ENCODE measurements at regions not wholly inside any gene's neighbourhood (a gene's known extent, or its start where the extent isn't known, plus 50 kb on each side); places are given as distances from the start of the nearest gene placed in this dataset.
"Not testable (repeated sequence)": the region's sequence is repeated elsewhere in the genome, so short reads cannot be mapped to it uniquely, and the experiment has no call there.

DNA sequence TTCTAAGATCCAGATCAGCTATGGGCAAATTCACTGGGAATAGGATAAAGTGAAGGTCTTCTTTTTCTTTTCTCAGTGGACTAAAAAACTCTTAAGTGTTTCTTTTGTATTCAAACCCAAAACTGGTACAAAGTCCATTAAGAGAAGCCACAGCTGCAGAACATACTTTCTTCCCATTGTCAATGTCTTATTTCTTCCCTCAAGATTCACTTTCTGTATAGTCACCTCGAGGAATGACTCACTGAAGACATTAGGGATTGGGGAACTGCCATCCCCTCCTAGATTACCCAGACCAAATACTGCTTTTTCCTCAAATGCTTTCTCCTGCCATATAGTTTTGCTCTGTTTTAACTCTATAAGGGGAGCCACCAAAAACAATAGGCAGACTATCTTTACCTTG lies 117.4 kb upstream of the SYT13 start:
- DNase-seq: not testable (repeated sequence)

DNA sequence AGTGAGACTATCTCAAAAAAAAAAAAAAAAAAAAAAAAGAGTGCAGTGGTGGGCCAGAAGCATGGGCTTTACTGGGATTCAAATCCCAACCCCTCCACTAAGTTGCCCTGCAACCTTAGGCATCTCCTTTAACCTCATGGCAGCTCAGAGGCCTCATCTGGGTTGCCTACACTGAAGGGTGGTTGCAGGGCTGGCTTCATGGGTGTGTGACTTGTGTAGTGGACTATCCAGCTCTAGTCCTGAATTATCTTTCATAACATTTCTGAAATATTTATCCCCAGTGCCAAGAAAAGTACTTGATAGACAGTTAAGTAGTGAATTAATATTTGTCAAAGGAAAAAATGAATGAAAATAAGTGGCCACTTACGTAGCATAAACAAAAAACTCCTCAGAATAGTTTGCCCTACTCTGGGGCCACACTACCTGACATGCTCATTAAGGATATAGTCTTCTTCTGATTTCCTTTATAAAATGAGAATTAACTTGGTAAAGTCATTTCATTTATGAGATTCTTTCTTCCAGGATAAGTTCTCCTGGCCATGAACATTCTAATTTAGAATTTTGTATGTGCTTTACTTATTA lies 116.0 kb upstream of the SYT13 start:
- DNase-seq: no peak

DNA sequence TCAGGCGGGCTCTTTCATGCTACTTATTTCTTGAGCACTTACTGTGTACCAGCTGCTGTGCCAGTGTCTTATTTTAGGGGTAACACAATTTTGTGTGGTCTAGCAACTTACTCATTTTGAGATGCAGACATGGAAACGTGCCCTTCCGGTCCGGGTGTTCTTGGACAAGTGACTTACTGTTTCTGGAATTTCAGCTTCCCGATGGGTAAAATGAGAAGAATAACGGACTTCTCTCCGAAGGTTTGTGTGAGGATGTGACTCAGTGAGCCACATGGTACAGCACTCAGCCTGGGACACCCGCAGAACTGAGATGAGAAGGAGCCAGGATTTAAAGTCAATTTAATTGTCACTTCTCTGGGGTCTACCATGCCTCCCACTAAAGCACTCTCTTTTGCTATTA lies 114.5 kb upstream of the SYT13 start:
- no peak for DNase-seq

DNA sequence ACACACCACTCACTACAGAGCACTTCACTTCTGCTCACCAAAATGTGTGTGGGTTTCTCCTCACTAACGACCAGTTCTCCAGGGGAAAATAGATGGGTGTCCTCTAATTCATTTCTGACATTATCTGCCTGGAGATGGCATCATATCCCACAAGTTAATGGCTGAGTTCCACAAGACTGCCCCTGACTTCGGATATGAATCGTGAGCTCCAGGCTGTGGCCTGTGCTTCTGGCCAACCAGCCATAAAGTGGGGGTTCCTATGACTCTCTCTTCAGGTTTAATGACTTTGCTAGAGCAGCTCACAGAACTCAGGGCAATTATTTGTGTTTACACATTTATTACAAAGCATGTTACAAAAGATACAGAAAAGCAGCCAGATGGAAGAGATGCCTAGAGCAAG lies 113.0 kb upstream of the SYT13 start:
- no peak for DNase-seq

DNA sequence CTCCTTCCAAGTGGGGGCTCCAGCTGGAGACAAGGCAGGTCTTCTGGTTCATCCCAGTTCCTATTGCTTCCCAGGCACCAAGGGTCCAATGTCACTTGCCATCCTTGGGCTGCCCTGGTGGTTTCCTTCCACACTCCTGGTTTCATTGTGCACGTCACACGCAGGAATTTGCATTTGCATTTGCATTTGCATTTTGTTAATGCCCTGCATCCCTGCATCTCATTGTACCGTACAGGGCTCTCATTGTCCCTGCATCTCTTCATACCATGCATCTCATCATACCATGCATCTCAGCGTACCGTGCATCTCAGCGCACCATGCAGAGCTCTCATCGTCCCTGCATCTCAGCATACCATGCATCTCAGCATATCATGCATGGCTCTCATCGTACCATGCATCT lies 112.2 kb upstream of the SYT13 start:
- DNase-seq: no peak

DNA sequence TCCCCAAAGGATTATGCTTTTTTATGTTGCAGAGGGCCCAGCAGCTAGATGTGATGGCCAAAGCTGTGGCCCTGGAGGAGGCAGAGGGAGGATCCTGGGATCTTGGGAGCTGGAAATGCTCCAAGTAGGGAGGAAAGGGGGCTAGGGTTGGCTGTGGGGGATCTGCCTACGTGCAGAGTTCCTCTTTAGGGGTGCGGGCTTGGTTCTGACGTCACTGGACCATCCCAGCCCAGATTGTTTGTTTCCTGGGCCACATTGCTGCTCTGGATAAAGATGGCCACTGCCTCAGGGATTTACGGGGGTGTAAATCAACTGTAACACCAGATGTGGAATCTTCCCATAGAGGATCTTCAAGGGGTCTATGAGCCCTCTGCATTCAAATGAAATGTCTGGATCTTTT lies 110.3 kb upstream of the SYT13 start:
- DNase-seq: no peak

DNA sequence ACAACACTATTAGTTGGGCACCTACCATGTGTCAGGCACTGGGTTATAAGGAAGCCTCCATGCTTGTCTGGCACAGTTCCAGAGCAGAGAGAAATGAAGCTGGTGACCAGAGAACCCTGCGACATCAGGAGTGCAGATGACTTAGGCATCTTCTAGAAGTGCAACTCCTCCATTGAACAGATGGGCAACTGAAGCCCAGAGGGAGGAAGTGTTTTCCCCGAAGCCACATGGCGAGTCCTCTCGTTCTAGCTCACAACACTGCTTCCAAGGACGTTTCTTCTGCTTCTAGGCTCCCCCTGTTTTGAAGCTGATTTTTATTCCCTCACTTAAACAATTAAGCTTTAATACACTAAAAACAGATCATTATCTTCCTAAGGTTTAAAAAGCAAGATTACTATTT lies 109.8 kb upstream of the SYT13 start:
- no peak for DNase-seq

DNA sequence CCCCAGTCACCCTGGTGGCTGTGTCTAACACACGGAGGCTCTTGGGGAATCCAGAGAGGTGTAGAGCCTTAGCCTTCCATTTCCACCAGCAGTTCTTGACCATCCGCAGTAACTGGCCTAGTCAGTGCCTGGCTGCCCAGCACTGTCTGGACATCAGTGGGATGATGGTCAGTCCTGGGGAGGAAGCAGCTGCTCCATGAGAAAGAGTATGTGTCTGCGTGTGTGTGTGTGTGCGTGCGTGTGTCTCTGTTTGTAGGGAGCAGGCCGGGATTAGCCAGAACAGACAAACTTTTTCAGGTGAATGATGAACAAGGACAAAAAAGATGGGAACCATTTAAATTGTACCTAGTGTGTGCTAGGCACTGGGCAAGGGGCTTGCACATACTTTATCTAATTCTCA lies 109.3 kb upstream of the SYT13 start:
- no peak for DNase-seq

DNA sequence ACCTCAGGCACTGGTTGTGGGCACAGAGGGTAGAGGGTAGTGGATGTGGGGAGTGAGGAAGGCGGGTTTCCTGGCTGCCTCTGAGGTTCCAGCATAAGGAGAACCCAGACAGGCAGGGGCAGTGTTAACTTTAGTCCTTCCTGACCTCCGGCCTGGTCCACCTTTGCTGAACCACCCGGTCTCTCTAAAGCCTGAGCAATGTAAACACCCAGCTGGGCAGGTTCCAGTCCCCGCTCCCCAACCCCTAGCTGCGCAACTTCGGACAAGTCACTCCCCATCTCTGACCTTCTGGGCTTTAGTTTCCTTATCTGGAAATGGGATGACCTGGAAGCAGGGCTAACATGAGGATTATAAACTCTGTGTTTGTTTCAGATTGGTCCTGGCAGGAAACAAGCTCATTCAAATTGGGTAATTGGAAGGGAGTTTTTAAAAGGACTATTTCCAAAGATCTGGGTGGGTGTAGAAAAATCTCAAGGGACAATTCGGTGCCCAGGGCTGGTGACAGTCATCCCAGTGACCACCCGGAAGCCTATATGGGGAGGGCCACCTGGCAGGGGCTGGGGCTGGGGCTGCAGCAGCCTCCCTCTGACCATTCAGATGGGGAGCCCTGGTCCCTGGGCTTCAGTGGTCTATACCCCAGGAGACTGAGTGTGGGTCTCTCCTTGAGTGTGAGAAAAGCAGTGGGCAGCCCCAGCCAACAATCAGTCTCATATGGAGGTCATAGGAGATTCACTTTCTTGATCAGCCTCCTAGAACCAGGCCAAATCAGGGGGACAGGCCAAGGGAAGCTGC lies 108.3 kb upstream of the SYT13 start:
- no peak for DNase-seq

DNA sequence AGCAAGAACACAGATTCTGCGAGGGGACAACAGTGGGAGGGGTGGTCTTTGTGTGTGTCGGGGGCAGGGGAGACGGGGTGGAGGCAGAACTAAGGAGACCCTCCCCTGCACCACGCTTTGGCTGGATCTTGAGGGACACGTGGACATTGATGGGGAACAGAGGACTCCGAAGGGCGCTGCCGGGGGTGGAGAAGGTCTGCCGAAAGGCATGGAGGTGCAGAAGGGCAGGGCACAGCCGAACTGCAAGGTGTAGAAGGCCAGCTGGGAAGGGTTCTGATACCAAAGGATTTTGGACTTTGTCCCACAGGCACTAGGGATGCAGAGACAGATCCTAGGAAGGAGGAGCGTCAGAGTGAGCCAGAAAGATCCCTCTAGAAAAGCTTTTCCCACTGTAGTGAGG lies 107.7 kb upstream of the SYT13 start:
- DNase-seq: no peak

DNA sequence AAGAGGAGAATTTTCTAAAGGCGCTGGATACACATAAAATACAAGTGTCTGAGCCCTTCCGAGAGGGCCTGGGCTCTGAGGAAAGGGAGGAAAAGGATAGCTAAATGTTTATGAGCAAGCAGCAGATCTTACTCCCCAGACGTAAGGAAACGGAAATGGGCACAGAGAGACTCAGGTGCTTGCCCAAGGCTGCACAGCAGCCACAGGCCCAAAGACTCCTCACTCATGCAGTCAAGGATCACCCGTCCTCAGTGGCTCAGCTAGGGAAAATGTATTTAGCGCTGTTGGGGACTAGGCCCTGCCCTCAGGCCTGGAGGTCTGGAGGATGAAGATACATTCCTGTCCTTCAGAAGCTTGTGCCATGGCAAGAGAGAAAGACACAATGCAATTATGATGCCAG lies 107.2 kb upstream of the SYT13 start:
- DNase-seq: no peak

DNA sequence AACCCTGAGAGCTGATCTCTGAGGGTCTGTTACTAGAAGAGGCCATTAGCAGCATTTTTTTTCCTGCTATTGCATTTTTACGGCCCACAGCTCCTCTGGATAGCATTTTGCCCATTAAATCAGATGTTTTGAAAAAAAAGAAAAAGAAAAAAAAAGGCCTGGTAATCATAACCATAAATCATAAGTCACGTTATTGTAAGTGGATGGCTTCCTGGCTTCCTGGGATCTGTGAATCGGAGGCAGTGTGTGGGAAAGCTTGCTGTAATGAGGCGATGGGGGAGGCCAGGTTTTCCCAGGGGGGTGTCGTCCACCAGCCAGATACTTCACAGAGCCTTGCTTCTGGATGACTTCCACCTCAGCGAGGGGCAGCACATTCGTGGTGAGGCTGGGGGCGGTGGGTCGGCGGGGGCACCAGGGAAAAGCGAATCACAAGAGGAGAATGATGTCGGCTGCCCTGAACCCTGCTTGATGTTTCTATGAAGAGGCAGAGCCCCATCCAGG lies 106.5 kb upstream of the SYT13 start:
- no peak for DNase-seq

DNA sequence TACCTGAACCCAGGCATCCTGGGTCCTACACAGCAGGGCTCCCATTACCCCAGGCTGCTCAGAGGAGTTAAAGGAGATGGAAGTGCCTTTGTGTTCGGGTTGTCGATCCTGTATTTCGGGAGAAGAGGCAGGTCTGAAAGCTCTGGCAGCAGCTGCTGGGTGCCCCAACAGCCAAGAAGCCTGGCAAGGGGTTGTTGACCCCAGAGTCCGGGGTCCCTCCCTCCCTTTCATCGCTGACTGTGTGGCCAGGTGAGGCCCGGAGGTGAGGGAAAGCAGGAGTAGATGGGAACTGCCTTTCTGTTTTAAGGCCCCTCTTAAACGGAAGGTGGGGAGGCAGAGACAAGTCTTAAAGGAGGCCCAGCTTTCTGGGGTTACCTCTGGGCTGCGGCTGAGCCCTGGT lies 106.0 kb upstream of the SYT13 start:
- DNase-seq: no peak

DNA sequence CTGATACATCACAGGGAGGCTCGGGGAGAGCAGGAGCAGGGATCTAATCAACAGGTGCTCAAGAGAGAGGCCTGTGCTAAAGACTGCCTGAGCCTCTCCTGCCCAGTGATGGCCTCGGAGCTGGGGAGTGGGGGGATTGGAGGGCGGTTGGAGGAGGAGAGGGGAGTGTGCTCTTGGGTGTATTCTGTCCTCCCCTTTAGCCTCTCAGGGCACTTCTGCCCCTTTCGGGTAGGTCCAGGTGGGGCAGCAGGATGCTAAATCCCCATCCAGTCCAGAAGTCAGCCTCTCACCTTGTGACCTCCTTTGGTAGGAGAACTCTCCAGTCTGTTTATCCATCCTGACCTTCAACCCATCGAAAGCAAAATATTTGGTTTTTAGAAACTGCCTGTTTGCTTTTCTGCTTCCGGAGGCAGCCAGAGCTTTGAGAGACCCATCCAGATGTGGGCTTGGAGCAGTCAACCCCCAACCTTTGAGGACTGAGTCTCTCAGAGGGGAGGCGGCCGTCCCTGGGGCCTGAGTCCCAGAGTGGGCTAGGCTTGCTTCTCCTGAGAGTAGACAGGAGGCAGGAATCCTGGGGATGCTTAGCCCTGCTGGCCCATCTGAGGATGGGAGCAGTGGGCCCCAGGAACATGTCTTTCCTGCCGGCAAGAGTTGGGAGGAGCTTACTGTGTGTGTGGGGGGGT lies 105.2 kb upstream of the SYT13 start:
- DNase-seq: no peak

DNA sequence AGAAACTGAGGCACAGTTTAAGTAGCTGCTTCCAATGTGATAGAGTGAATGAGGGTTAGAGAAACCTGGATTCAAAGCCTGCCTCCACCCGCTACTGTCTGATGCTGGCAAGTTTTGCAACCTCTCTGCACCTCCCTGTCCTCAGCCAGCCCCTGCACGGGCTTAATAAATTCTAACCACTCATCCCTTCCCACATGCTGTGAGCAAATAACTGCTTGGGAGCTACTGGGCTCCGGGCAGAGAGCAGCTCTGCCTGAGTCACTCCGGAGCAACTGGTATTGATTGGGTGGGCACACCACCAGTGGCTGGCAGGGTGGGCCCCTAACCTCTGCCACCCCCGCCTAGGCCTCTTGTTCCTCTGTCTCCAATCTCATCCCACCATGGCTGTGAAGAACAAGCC lies 104.3 kb upstream of the SYT13 start:
- no peak for DNase-seq

DNA sequence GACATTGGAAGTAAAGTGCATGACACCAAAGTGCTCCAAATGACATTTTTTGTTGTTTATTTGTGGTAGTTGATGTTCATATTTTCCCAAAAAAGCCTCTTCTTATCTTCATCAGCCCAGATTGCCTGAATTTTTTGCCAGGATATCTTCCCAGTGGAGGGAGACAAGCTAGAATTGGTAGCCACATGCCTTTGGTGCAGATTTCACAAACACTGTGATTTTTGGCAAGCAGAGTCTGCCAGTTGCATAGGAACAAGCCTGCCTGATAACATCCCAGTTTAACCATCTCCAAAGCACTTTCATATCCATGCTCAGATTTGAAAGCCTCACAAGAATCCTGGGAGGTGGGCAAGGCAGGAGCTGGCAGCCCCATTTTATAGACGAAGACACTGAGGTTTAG lies 102.3 kb upstream of the SYT13 start:
- DNase-seq: no peak

DNA sequence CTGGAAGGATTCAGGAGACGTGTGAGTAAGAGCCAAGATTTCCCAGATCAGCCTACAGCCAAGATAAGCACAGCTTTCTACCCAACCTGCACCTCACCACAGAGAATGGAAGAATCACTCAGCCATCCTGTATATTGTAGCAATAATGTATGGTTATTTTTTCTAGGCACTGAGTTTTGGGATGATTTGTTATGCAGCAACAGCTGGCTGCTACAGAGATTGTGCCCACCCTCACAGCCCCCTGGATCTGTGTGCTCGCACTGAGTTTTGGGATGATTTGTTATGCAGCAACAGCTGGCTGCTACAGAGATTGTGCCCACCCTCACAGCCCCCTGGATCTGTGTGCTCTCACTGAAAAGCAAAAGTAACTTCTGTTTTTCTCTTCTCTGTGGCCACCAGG lies 101.7 kb upstream of the SYT13 start:
- not testable (repeated sequence) for DNase-seq

DNA sequence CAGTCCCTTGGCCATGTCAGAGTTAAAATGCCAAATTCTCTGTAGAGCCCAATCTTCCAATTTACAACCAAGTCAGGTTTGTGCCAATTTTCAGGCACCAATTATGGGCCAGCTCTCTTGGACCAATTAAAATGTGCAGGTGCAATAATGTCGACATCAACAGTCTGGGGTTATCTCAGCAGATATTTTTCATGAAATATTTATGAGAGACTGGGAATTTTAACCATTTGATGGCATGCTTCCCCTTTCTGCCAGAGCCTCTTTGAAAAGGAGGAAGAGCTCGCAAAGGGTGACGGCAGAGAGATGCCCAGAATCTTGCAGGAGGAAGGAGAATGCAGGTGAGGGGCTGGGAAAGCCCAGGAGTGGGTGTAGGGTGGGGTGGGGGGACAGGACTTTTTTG lies 100.8 kb upstream of the SYT13 start:
- DNase-seq: no peak

DNA sequence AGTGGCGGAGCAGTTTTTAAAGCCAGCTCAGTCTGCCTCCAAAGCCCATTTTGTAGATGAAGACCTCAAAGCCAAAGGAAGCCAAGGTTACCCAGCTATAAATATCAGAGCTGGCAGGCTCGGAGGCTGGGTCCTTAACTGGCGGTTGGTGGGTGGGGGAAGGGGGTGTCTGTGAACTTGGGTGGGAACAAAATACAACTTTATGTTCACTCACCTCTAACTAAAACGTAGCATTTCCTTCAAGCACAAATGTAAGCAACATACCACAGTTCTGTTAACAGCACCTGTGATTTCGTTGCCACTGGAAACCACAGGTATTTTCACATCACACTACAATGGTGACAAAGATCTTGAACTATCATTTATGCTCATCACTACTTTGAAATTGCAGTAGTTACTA lies 99.7 kb upstream of the SYT13 start:
- DNase-seq: no peak

DNA sequence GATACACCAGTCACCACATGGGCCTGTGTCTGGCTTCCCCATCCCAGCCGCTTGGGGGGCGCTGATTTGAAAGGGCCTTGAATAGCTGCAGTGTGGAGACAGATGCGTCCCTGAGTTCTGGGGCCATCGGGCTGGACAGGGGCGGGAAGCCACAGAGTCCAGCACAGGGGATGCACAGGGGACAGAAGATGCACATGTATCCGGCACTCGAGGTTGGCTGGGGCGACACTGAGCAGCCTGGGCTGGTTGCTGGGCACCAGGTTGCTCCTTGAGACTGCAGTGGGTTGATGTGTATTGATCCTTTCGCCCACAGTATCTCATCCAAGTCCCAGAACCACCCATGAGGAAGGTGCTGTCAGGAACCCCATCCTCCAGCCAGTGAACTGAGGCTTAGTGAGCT lies 99.3 kb upstream of the SYT13 start:
- no peak for DNase-seq

DNA sequence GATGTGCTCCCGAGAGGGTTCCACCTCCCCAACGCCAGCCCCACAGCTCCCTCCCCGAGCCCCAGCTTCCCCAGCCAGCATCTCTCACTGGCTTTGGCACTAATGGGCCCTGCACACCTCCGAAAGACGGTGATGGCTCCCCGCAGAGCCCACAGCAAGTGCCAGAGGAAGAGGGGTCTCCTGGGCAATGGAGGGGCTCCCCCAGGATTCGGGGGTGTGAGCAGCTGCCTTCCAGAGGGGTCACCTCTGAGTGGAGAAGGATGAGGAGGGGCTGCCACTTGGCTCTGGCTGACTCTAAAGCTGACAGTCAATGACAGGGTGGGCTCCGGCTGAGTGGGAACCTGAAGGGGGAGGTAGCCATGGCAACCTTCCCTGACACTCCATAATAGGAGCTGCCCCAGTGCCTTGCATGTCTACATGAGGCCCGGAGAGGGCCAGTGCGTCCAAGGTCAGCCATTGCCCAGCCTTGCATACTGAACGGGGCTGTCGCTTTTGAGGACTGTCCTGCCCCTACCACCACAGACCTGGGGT lies 98.6 kb upstream of the SYT13 start:
- DNase-seq: no peak

DNA sequence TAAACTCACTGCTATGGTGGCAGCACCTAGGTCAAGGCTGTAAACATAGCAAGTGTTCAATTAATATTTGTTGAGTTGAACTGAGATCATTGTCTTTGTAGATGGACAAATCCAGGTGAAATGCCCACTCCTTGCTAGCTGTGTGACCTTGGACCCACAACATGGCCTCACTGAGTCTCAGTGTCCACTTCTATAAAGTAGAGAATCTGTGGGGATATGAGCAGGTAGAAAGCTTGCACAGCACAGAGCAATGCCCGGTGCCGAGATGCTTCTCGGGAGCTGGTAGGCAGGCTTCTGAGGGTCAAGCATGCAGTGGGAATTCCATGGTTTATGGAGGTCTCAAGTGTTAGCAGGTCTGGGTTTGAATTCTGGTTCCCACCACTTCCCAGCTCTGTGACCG lies 97.9 kb upstream of the SYT13 start:
- DNase-seq: no peak

DNA sequence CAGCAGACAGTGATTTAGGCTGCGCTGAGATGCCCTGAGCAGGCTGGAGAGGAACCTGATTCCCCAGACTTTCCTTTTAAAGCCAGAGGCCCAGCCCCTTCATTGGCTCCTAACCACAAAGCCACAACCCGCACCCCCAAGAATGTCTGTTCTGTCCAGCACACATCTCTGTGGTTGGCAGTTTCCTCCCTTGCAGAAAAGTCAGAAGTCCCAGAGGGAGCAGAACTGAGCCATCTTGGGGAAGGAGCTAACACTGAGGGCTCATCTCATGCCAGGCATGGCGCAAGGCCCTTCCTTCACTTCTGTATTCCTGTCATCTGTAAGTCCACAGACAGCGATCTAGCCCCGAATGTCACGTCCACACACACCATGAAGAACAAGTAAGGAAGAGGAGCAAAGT lies 97.1 kb upstream of the SYT13 start:
- DNase-seq: no peak
